Embryonic facial prominence (tissue), 1 donor: ENCODE measurements at regions not wholly inside any gene's neighbourhood (a gene's known extent, or its start where the extent isn't known, plus 50 kb on each side); places are given as distances from the start of the nearest gene placed in this dataset.

Experiments
- DNase-seq: peaks from one replicate; pipeline ENCODE4 v3.0.0-alpha.2; 2016; ENCODE audit errors: extremely low spot score

DNA sequence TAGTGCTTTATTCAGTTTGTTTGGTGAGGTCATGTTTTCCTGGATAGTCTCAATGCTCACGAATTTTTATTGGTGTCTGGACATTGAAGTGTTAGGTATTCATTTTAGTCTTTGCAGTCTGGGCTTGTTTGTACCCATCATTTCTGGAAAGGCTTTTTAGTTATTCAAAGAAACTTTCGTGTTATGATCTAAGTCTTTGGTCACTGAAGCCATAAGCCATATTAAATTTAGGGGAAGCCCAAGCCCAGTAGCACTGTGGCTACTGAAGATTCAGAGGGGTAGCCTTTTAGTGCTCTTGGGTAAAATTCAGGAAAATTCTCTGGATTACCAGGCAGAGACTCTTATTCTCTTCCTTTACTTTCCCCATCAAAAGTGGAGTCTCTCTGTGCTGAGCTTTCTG lies 56.2 kb upstream of the PEX5L start:
- DNase-seq = no peak

GRCh38 chr3:180093535-180093934 lies 56.8 kb upstream of the PEX5L start:
- no peak for DNase-seq

GRCh38 chr3:180097626-180098025 lies 60.9 kb upstream of the PEX5L start:
- DNase-seq = no peak

DNA sequence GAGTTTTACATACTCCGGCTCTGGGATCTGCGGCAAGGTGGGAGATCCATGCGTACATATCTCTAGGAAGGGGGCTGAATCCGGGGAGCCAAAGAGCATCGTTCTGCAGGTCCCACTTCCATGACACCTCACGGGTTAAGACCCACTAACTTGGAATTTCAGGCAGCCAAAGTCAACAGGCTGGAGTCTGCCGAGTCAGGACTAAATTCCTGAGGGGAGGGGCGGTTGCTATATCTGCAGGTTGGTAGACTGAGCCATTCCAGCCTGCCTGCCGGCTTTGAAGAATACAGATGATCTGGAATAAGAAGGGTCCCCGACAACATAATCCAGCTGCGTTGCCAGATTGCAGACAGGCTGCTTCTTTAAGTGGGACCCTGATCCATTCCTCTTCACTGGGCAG lies 65.4 kb upstream of the PEX5L start:
- no peak for DNase-seq

DNA sequence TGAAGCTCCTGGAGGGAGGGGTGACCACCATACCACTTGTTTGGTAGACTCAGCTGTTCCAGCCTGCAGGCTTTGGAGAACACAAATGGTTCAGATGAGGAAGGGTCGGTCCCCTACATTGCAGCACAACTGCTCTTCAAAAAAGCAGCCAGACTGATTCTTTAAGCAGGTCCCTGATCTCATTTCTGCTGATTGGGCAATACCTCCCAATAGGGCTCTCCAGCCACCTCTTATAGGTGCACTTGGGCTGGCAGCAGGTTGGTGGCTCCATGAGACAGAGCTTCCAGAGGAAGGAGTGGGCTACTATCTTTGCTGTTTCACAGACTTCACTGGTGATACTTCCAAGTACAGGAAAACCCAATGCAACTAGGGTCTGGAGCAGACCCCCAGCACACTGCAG lies 65.9 kb upstream of the PEX5L start:
- DNase-seq = no peak

- DNase-seq = no peak
These were observed 79.5 kb upstream of the PEX5L start for GRCh38 chr3:180116203-180116602.

GRCh38 chr3:180116658-180117057 lies 79.9 kb upstream of the PEX5L start:
- DNase-seq = no peak

DNA sequence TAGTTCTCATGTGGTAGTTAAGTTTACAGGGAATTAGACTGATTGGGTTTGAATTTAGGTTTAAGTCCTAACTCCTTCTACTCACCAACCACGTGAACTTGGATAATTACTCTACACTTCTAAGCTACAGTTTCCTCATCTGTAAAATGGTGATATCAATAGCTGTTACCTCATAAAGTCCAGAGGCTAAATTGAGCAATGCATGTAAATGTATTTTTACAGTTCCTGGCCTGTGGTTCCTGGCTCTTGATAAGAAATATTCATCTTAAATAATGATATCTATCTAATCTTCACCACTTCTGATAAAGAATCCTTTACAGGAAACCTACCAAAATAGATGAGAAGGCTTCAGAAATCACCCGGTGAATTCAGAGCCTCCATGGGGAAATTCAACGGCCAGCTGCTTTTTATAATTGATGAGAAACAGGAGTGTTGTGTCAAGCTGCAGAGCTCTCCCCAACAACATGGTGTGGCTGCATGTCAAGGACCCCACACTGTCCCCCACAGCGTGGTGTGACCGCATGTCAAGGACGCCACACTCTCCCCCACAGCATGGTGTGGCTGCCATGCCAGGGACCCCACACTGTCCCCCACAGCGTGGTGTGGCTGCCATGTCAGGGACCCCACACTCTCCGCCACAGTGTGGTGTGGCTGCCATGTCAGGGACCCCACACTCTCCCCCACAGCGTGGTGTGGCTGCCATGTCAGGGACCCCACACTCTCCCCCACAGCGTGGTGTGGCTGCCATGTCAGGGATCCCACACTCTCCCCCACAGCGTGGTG lies 80.8 kb upstream of the PEX5L start:
- no peak for DNase-seq

- DNase-seq = no peak
These were observed 82.8 kb upstream of the PEX5L start for GRCh38 chr3:180119567-180119966.

DNA sequence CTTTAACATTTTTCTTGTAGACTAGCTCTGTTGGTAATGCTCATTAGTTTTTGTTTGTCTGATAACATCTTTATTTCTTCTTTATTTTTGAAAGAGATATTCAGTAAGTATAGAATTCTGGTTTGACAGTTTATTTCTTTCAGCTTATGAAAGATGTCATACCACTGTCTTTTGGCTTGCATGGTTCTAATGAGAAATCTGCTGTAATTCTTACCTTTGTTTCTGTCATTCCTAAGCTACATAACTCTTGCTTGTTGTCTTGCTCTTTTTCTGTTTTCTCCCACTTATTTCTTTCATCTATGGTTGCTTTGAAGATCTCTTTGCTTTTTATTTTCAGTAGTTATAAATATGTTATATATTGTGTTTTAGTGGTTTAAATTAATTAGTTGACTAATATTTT lies 87.2 kb upstream of the PEX5L start:
- DNase-seq = no peak

- no peak for DNase-seq
These were observed 94.4 kb upstream of the PEX5L start for GRCh38 chr3:180131169-180131568.

GRCh38 chr3:180135101-180135500 lies 98.4 kb upstream of the PEX5L start:
- no peak for DNase-seq

DNA sequence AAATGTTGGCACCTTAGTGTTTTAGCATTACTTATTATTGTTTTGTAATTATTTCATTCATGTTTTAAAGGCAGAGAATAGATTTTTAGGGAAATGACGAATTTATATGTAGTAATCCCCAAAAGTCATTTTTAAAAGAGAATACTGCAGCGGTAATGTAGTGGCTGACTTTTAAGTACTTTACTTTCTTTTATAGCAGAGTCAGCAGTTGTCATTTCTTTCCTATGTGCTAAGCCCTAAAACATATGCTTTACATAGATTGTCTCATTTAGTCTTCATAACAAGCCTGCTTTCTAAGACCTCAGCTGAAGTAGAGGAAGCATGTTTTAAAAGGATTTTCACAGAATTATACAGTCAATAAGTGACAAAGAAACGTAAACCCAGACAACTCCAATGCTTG lies 102.1 kb upstream of the PEX5L start:
- DNase-seq = no peak

DNA sequence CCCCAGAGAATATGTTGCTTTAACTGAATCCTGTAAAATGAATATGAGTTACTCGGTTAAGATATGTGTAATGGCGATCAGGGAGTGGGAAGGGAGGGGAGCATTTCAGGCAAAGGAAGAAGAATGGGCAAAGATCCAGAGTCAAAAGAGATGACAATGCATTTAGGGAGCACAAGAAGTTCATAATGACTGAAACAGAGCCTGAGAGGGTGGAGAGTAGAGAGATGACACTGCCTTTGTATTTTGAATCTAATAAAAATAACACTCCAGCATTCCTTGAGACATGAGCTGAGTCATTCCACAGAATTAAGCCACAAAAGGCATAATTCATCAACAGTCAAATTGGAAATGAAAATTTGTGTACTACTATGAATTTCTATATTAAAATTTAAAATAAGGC lies 105.3 kb upstream of the PEX5L start:
- DNase-seq = no peak

DNA sequence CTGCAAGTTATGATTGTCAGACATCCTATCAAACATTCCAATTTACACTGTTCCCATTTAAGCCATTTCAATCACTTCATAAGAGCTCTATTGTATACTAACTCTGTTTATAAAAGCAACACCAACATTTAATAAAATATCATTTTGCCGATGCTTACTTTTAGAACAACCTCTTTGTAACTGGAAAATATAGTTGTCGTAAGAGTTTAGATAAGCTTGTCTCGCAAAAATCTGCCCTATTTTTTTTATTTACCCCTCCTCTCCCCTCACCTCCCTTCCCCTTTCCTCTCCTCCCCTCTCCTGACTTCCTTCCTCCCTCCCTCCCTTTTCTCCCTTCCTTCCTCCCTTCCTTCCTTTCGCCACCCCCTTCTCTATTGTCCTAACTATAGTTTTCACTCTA lies 105.7 kb upstream of the PEX5L start:
- no peak for DNase-seq

GRCh38 chr3:180161770-180162169 lies 125.0 kb upstream of the PEX5L start:
- DNase-seq = no peak

DNA sequence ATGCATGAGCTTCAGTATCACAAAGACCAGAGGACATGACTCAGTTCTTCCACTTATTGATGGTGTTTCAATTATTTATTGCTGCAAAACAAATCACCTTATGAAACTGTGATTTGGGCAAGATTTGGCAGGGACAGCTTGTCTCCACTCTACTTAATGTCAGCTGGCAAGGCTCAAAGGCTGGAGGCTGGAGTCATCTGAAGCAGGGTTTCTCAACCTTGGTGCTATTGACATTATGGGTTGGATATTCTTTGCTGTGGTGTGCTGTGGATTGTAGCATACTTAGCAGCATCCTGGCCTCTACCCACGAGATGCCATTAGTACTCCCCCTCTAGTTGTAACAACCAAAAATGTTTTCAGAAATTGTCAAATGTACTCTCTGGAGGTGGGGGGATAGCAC lies 138.8 kb upstream of the PEX5L start:
- no peak for DNase-seq

- DNase-seq = no peak
These were observed 139.3 kb upstream of the PEX5L start for GRCh38 chr3:180176059-180176458.

DNA sequence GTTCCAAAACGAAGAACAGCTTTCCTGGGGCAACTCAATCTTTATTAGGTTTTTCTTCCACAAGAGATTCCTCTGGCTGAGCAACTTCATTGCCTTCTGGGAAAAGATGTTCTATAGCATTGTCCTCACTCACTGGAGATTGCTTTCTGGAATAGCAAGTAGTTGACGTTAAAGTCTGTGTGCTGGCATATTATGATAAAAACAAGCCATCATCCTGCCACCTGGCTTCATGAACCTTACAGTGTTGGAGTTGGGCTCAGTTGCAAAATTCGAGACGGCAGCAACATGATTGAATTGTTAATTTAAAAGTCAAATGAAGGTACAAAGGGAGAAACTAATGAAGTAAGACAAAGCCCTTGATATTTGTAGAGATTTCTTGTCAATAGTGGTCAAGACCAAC lies 140.5 kb upstream of the PEX5L start:
- no peak for DNase-seq

- no peak for DNase-seq
These were observed 142.8 kb upstream of the PEX5L start for GRCh38 chr3:180179562-180179961.

DNA sequence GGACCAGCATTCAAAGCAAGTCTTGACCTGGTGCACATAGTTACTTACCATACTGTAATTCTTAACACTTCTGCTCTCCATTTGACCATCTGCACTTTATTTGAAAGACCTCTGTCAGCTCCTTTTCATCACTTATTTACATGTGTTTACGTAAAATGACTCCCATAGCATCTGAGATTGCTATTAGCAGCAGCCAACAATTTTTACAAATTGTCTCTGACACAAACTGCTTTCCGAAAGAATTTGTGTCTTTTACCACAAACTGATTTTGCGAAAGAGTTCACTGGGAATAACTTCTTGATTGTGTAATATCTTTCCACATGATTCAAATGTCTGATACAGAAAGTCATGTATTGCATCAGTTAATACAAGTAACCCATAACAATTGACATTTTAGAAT lies 144.1 kb upstream of the PEX5L start:
- DNase-seq = no peak

GRCh38 chr3:180181387-180181786 lies 144.7 kb upstream of the PEX5L start:
- no peak for DNase-seq

DNA sequence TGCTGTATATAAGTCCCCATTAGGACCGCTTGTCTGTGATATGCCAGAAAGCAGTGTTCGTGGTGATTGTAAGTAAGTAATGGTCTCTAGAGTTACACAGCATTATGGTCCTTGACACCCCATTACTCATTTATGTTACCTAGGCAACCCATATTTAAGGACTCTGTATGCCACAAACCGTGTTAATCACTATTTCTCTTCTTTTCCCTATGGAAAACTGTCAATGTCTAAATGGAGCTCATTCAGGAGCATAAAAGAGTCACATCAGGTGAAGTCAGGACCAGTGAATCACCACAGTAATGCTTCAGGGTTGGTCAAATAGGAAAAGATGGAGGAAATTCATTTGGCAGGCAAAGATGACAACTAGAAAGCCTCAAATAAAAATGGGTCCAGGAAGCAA lies 146.6 kb upstream of the PEX5L start:
- DNase-seq = no peak

- no peak for DNase-seq
These were observed 148.1 kb upstream of the PEX5L start for GRCh38 chr3:180184816-180185215.
